Muscle of leg (tissue), 3 donors: ENCODE measurements at regions not wholly inside any gene's neighbourhood (a gene's known extent, or its start where the extent isn't known, plus 50 kb on each side); places are given as distances from the start of the nearest gene placed in this dataset.

ENCODE experiments used
- DNase-seq: peaks from one replicate; pipeline ENCODE4 v3.0.0; 2013
- H3K27ac ChIP-seq: one replicate; pipeline ENCODE4 v1.5.1; 2013; ENCODE audit warnings: mild to moderate bottlenecking, low read length, control low read depth
- H3K27me3 ChIP-seq: one replicate; pipeline ENCODE4 v1.6.1; 2013; ENCODE audit warnings: low read length; ENCODE audit not compliant: control insufficient read depth, insufficient read depth
- H3K36me3 ChIP-seq: one replicate; pipeline ENCODE4 v1.6.1; 2013; ENCODE audit warnings: low read length; ENCODE audit not compliant: control insufficient read depth, insufficient read depth
- H3K4me1 ChIP-seq: one replicate; pipeline ENCODE4 v1.6.1; 2013; ENCODE audit warnings: low read length; ENCODE audit not compliant: control insufficient read depth, insufficient read depth
- H3K4me3 ChIP-seq: one replicate; pipeline ENCODE4 v1.5.1; 2013; ENCODE audit warnings: low read length, control low read depth
- H3K9me3 ChIP-seq: replicated peaks from 2 replicates; pipeline ENCODE4 v1.6.1; 2013; ENCODE audit warnings: low read depth, low read length; ENCODE audit not compliant: control insufficient read depth
- WGBS: methylation state at CpG from one replicate; pipeline ENCODE4 v1.1.5; 2013; ENCODE audit warnings: missing lambda C conversion rate; ENCODE audit not compliant: insufficient coverage; 5-methylcytosine and 5-hydroxymethylcytosine counted together

DNA sequence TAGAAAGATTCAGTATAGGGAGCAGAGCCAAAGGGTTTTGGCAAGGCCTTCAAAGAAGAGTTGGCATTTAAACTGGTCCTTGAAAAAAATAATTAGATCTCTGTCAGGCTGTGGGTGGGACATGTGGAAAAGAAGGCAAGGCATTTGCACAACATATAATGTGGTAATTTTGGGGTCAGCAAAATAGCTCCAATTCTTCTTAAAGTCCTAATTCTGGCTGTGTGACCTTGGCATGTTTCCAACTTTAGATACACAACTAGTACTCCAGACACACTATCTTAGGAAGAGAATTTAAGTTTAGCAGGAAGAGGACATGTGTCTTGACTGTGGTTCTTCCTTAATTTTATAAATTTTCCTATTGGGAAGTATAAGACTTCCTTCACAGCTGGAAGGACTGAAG lies 206.3 kb downstream of the PCDH17 start:
- no peak overlapping the region for H3K27ac ChIP-seq
- H3K27me3 ChIP-seq: no peaks in the 10 kb centered on the region
- no peak overlapping the region for H3K4me3 ChIP-seq
- no peaks in the 10 kb centered on the region for H3K9me3 ChIP-seq
- H3K4me1 ChIP-seq: no peaks in the 10 kb centered on the region
- H3K36me3 ChIP-seq: no peaks in the 10 kb centered on the region
- DNase-seq: peak; percentile 6

- no CpG with 5 or more reads among the region's 1 CpG for WGBS
- Histone ChIP-seq H3K27ac (no peak overlapping the region), H3K27me3 (no peaks in the 10 kb centered on the region), H3K4me3 (no peak overlapping the region), H3K4me1 (no peaks in the 10 kb centered on the region), H3K9me3 (peaks cover 9% of the 10 kb centered on the region), H3K36me3 (no peaks in the 10 kb centered on the region)
- DNase-seq: no peak
Observed at GRCh38 chr13:57843521-57843920, 212.0 kb downstream of the PCDH17 start.

DNA sequence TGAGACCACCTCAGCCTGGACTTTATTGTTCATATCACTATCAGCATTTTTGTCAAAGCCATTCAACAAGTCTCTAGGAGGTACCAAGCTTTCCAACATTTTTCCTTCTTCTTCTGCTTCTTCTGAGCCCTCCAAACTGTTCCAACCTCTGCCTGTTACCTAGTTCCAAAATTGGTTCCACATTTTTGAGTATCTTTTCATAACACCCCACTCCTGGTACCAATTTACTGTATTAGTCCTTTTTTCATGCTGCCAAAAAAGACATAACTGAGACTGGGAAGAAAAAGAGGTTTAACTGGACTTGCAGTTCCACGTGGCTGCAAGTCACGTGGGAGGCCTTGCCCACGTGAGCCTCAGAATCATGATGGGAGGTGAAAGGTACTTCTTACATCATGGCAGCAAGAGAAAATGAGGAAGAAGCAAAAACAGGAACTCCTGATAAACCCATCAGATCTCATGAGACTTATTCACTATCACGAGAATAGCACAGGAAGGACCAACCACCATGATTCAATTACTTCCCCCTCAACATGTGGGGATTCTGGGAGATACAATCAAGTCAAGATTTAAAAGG lies 215.1 kb downstream of the PCDH17 start:
- Histone ChIP-seq H3K4me3 (no peak overlapping the region), H3K36me3 (no peaks in the 10 kb centered on the region), H3K27me3 (no peaks in the 10 kb centered on the region), H3K9me3 (peaks cover 9% of the 10 kb centered on the region), H3K4me1 (no peaks in the 10 kb centered on the region), H3K27ac (no peak overlapping the region)
- no peak for DNase-seq
- WGBS: 100% methylated on average over 3 of the region's 4 CpGs

- no peak overlapping the region for H3K4me3 ChIP-seq
- peak; percentile 11 for DNase-seq
- H3K4me1 ChIP-seq: no peaks in the 10 kb centered on the region
- H3K27ac ChIP-seq: no peak overlapping the region
- H3K9me3 ChIP-seq: no peaks in the 10 kb centered on the region
- no peaks in the 10 kb centered on the region for H3K27me3 ChIP-seq
- H3K36me3 ChIP-seq: no peaks in the 10 kb centered on the region
- no CpG with 5 or more reads among the region's 1 CpG for WGBS
Observed at GRCh38 chr13:57857945-57858344, 226.4 kb downstream of the PCDH17 start.

- no peaks in the 10 kb centered on the region for H3K9me3 ChIP-seq
- H3K27me3 ChIP-seq: no peaks in the 10 kb centered on the region
- H3K4me1 ChIP-seq: no peaks in the 10 kb centered on the region
- H3K27ac ChIP-seq: no peak overlapping the region
- H3K36me3 ChIP-seq: no peaks in the 10 kb centered on the region
- no peak overlapping the region for H3K4me3 ChIP-seq
- no peak for DNase-seq
Observed at GRCh38 chr13:57858376-57858775, 226.8 kb downstream of the PCDH17 start.

DNA sequence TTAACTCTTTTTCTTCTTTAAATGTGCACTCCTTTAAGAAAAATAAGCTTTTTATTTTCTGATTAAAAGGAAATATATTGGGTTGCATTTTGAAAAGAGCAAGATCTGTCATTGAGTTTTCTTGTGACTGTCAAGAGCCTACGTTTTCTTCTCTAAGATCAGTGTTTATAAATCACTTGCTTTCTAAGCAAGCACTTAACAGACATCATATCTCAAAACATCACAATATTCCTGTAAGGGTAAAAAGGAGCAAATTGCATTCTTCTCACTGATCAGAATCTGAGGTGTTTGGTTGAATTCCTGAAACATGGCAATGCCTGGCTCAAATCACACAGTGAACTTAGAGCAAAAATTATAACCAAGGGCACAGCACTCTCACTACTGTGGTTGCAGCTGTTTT lies 231.3 kb downstream of the PCDH17 start:
- Histone ChIP-seq H3K9me3 (no peaks in the 10 kb centered on the region), H3K36me3 (no peaks in the 10 kb centered on the region), H3K4me1 (no peaks in the 10 kb centered on the region), H3K4me3 (no peak overlapping the region), H3K27ac (no peak overlapping the region), H3K27me3 (no peaks in the 10 kb centered on the region)
- DNase-seq: no peak
- WGBS: no CpG with 5 or more reads among the region's 1 CpG

- DNase-seq: no peak
- Histone ChIP-seq H3K4me1 (no peaks in the 10 kb centered on the region), H3K4me3 (no peak overlapping the region), H3K36me3 (no peaks in the 10 kb centered on the region), H3K9me3 (no peaks in the 10 kb centered on the region), H3K27ac (no peak overlapping the region), H3K27me3 (no peaks in the 10 kb centered on the region)
- WGBS: 100% methylated on average over 2 of the region's 4 CpGs
Observed at GRCh38 chr13:57865600-57866294, 234.2 kb downstream of the PCDH17 start.

DNA sequence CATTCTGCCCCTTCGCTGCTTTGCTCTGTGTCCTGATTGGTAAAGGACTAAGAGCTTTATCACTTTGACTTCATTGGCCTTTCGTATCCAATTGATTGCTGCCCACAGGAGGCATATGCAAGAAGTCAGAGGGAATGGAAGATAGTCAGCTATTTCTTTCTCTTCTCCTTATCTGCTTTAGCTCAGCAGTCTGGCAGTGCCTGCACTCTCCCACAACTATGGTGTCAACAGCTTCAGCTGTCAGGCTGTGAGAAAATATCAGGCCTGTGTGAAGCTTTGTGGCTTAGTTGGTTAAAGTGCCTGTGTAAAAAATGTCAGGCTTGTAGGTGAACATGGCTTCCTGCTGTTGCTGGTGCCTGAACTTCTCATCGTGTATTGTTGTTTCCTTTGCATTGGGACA lies 243.0 kb downstream of the PCDH17 start:
- Histone ChIP-seq H3K4me3 (no peak overlapping the region), H3K36me3 (no peaks in the 10 kb centered on the region), H3K27ac (no peak overlapping the region), H3K4me1 (no peaks in the 10 kb centered on the region), H3K9me3 (no peaks in the 10 kb centered on the region), H3K27me3 (no peaks in the 10 kb centered on the region)
- WGBS: no CpG with 5 or more reads among the region's 3 CpGs
- DNase-seq: no peak

GRCh38 chr13:57877601-57878000 lies 246.1 kb downstream of the PCDH17 start:
- H3K9me3 ChIP-seq: no peaks in the 10 kb centered on the region
- WGBS: no CpG with 5 or more reads among the region's 2 CpGs
- H3K4me3 ChIP-seq: no peak overlapping the region
- no peak for DNase-seq
- no peak overlapping the region for H3K27ac ChIP-seq
- H3K36me3 ChIP-seq: no peaks in the 10 kb centered on the region
- no peaks in the 10 kb centered on the region for H3K4me1 ChIP-seq
- H3K27me3 ChIP-seq: no peaks in the 10 kb centered on the region

- DNase-seq: no peak
- H3K27me3 ChIP-seq: no peaks in the 10 kb centered on the region
- no peak overlapping the region for H3K4me3 ChIP-seq
- no peaks in the 10 kb centered on the region for H3K9me3 ChIP-seq
- H3K4me1 ChIP-seq: no peaks in the 10 kb centered on the region
- no peaks in the 10 kb centered on the region for H3K36me3 ChIP-seq
- no CpG with 5 or more reads among the region's 2 CpGs for WGBS
- no peak overlapping the region for H3K27ac ChIP-seq
Observed at GRCh38 chr13:57878291-57878690, 246.7 kb downstream of the PCDH17 start.

DNA sequence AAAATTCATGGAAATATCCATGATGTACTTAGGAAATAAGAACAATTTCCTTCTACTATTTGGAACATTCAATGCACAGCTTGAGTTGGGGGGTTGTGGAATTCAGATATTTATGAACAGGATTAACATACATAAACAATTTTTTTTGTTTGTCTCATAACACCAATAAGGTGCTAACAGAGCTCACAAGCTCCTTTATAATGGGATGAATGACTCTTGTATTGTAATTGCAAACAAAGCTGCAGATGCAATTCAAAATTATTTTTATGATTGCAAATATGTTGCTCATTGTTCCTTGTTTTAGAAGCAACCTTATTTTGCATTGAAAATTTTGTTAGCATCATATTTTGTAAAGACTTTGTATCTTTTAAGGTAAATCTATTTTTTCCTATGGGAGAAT lies 265.7 kb downstream of the PCDH17 start:
- Histone ChIP-seq H3K4me3 (no peak overlapping the region), H3K36me3 (no peaks in the 10 kb centered on the region), H3K4me1 (no peaks in the 10 kb centered on the region), H3K9me3 (no peaks in the 10 kb centered on the region), H3K27ac (no peak overlapping the region), H3K27me3 (no peaks in the 10 kb centered on the region)
- DNase-seq: no peak
